Endothelial cell of umbilical vein (primary cell): ENCODE measurements at regions not wholly inside any gene's neighbourhood (a gene's known extent, or its start where the extent isn't known, plus 50 kb on each side); places are given as distances from the start of the nearest gene placed in this dataset.
A peak's percentile ranks its signal among the peaks of the same experiment; 100 is the strongest.

ENCODE experiments used
- BruUV-seq: library from RNA; stranded (reverse); fragments of 400-500 nt; replicated peaks from 2 replicates; lab custom pipeline; 2021; lab: Mats Ljungman, UMichigan
- CTCF ChIA-PET: fragments of 300-600, 350-600 bp; sonication (Branson Sonifier 250); formaldehyde crosslinking; loops from one replicate; lab custom pipeline; 2021; ENCODE audit warnings: antibody characterized with exemption, inconsistent platforms; lab: Charles Lee
- POLR2A ChIA-PET: fragments of 300-600, 350-600 bp; sonication (Branson Sonifier 250); formaldehyde crosslinking; loops from one replicate; lab custom pipeline; 2021; ENCODE audit warnings: antibody characterized with exemption, inconsistent platforms; lab: Charles Lee
- DNase-seq: peaks from one replicate; pipeline ENCODE4 v3.0.0-alpha.2; 2011; ENCODE audit warnings: low read depth, low spot score
- FAIRE-seq: peaks from 2 replicates; lab custom pipeline; 2011; peaks lifted over from hg19 to GRCh38; lab: Jason Lieb, UNC
- H2AFZ ChIP-seq: 2 replicates; pipeline ENCODE4 v1.6.0; 2012; ENCODE audit warnings: low read depth, low read length, control low read depth, inconsistent platforms
- H3K27ac ChIP-seq: 2 replicates; pipeline ENCODE4 v1.5.1; 2011; ENCODE audit warnings: low read depth, mild to moderate bottlenecking, control low read depth, low read length, moderate library complexity; ENCODE audit not compliant: insufficient read depth
- H3K27me3 ChIP-seq, 2 experiments: 2 replicates each; pipeline versions ENCODE4 v1.6.0 to v1.6.1; 2011; ENCODE audit warnings: low read length in 2 of 2, mixed read lengths in 1 of 2; ENCODE audit not compliant: control insufficient read depth in 2 of 2, insufficient read depth in 2 of 2
- H3K36me3 ChIP-seq, 2 experiments: 2 replicates in 1 of 2; 3 replicates in 1 of 2; pipeline ENCODE4 v1.5.1; 2011; ENCODE audit warnings: low read length in 2 of 2, mild to moderate bottlenecking in 1 of 2, moderate library complexity in 1 of 2; ENCODE audit not compliant: control insufficient read depth in 2 of 2, insufficient read depth in 2 of 2; ENCODE audit errors: extremely low read depth in 1 of 2
- H3K4me1 ChIP-seq: 3 replicates; pipeline ENCODE4 v1.5.1; 2011; ENCODE audit warnings: mild to moderate bottlenecking, low read length; ENCODE audit not compliant: control insufficient read depth, insufficient read depth; ENCODE audit errors: extremely low read depth
- H3K4me2 ChIP-seq: 2 replicates; pipeline ENCODE4 v1.6.1; 2011; ENCODE audit warnings: low read length, control low read depth, mixed read lengths; ENCODE audit not compliant: insufficient read depth
- H3K4me3 ChIP-seq, 3 experiments: fragments of 200-600 bp in 1 of 3; sonication (generic), shearing (Covaris generic) in 1 of 3; replicated peaks in 1 of 3; 2 replicates each; pipeline ENCODE4 v1.5.1; 2011 to 2016; ENCODE audit warnings: control low read depth in 3 of 3, low read length in 3 of 3, mild to moderate bottlenecking in 2 of 3, inconsistent platforms in 1 of 3, low read depth in 1 of 3, moderate library complexity in 1 of 3; ENCODE audit not compliant: insufficient read depth in 1 of 3
- H3K79me2 ChIP-seq: 2 replicates; pipeline ENCODE4 v1.6.0; 2012; ENCODE audit warnings: low read length, inconsistent platforms; ENCODE audit not compliant: control insufficient read depth, insufficient read depth
- H3K9ac ChIP-seq: replicated peaks from 2 replicates; pipeline ENCODE3; 2011; ENCODE audit warnings: low read length, control low read depth; ENCODE audit not compliant: insufficient read depth; ENCODE audit errors: extremely low read depth
- H3K9me1 ChIP-seq: replicated peaks from 3 replicates; pipeline ENCODE4 v1.6.0; 2011; ENCODE audit warnings: mild to moderate bottlenecking, low read length; ENCODE audit not compliant: control insufficient read depth, insufficient read depth; ENCODE audit errors: extremely low read depth
- H3K9me3 ChIP-seq: replicated peaks from 2 replicates; pipeline ENCODE4 v1.5.1; 2012; ENCODE audit warnings: low read length, inconsistent platforms; ENCODE audit not compliant: control insufficient read depth, insufficient read depth
- H4K20me1 ChIP-seq: replicated peaks from 2 replicates; pipeline ENCODE3; 2011; ENCODE audit warnings: mild to moderate bottlenecking, low read length; ENCODE audit not compliant: control insufficient read depth, insufficient read depth; ENCODE audit errors: extremely low read depth
- EZH2 ChIP-seq: IDR thresholded peaks from 2 replicates; pipeline ENCODE4 v1.6.1; 2012; ENCODE audit warnings: borderline replicate concordance, low read depth, mild to moderate bottlenecking, moderate library complexity, low read length, inconsistent platforms; ENCODE audit not compliant: severe bottlenecking
- FOS ChIP-seq: IDR thresholded peaks from 2 replicates; pipeline ENCODE4 v1.6.1; 2011; ENCODE audit warnings: mild to moderate bottlenecking, low read length, moderate library complexity, borderline replicate concordance; ENCODE audit not compliant: insufficient read depth
- GATA2 ChIP-seq: IDR thresholded peaks from 2 replicates; pipeline ENCODE4 v1.7.0; 2011; ENCODE audit warnings: low read depth, mild to moderate bottlenecking, moderate library complexity, mixed read lengths, low read length; ENCODE audit not compliant: insufficient read length, insufficient read depth
- JUN ChIP-seq: IDR thresholded peaks from 2 replicates; pipeline ENCODE4 v1.6.1; 2011; ENCODE audit warnings: borderline replicate concordance, low read depth; ENCODE audit not compliant: insufficient read length, insufficient read depth
- POLR2A ChIP-seq: IDR thresholded peaks from 2 replicates; pipeline ENCODE4 v1.6.1; 2012; ENCODE audit warnings: low read depth, mild to moderate bottlenecking, control low read depth, low read length
- POLR2AphosphoS5 ChIP-seq: IDR thresholded peaks from 2 replicates; pipeline ENCODE4 v1.6.1; 2012; ENCODE audit warnings: low read depth, mild to moderate bottlenecking, control low read depth, low read length, moderate library complexity; ENCODE audit not compliant: insufficient read depth
- dilution Hi-C: fragments of 300-500 bp; cut with MboI; formaldehyde crosslinking; loops from one replicate; pipeline ENCODE4 v1.15.0; 2019; ENCODE audit warnings: low sequenced_read_pairs; ENCODE audit not compliant: extremely low pct_ligation_motif_present
- intact Hi-C: fragments of 100-400 bp; cut with micrococcal nuclease; formaldehyde crosslinking; loops from one replicate; pipeline ENCODE4 v1.10.0; 2022
- TF ChIP-seq, protein P1 (sequence below): IDR thresholded peaks from 2 replicates; pipeline ENCODE4 v1.6.1; 2011; ENCODE audit not compliant: insufficient read depth, insufficient read length
- TF ChIP-seq, protein P2 (sequence below), 2 donors: IDR thresholded peaks; 1 replicate in 1 of 2; 2 replicates in 1 of 2; pipeline ENCODE4 v1.5.1; 2011; ENCODE audit warnings: low read length in 2 of 2, mild to moderate bottlenecking in 2 of 2, moderate library complexity in 2 of 2, control low read depth in 1 of 2, inconsistent platforms in 1 of 2, low read depth in 1 of 2; ENCODE audit not compliant: insufficient read depth in 1 of 2; ENCODE audit errors: extremely low read depth in 1 of 2

GRCh38 chr1:60562740-60563139 lies 489.2 kb upstream of the C1orf87 start:
- Histone ChIP-seq H3K4me3 (no peak overlapping the region), H2AFZ (peak overlapping the region; percentile 46), H3K79me2 (no peaks in the 10 kb centered on the region), H3K27me3 (no peaks in the 10 kb centered on the region), H3K27ac (no peak overlapping the region), H3K36me3 (no peaks in the 10 kb centered on the region), H3K9me3 (no peaks in the 10 kb centered on the region), H3K4me1 (no peaks in the 10 kb centered on the region), H3K9me1 (no peaks in the 10 kb centered on the region), H3K9ac (no peak overlapping the region), H3K4me2 (no peak overlapping the region), H4K20me1 (no peaks in the 10 kb centered on the region)
- dilution Hi-C loops (no loop called here), intact Hi-C loops (no loop called here)
- FAIRE-seq (no peak), DNase-seq (no peak)
- no peak for TF ChIP-seq FOS
- TF ChIP-seq, protein P1, sequence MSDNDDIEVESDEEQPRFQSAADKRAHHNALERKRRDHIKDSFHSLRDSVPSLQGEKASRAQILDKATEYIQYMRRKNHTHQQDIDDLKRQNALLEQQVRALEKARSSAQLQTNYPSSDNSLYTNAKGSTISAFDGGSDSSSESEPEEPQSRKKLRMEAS: no peak
- TF ChIP-seq EZH2: no peak
- no peak for TF ChIP-seq POLR2A
- no peak for TF ChIP-seq GATA2
- POLR2A ChIA-PET: no interaction called here
- BruUV-seq: no TSS peak
- CTCF ChIA-PET: interaction anchor here (1.0 to 3.2 kb wide), 3 partner anchors 11 to 281 kb away, joined by 3 to 12 read pairs (median 3); no protein-coding TSS in a partner anchor

DNA sequence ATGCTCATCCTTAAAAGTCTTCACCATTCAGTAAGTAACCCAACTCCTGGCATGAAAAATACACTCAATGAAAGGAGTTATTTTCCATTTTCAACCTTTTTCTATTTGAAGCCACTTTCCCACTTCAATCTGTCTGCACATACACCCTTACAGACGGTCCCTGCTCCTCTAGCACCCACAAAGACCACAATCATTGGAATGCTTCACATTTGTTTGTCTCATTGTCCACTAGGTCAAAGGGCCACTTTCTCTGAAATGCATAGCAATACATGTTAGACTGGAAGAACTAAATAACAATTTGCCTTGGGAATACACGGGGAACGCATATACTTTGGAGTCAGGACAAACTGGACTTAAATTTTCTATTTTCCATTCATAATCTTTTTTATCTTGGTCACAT lies 487.1 kb upstream of the C1orf87 start:
- H3K27ac ChIP-seq: no peak overlapping the region
- no peaks in the 10 kb centered on the region for H3K36me3 ChIP-seq
- H3K4me3 ChIP-seq: no peak overlapping the region
- H3K4me2 ChIP-seq: no peak overlapping the region
- H3K9me3 ChIP-seq: no peaks in the 10 kb centered on the region
- BruUV-seq: no TSS peak
- no peaks in the 10 kb centered on the region for H3K79me2 ChIP-seq
- ChIA-PET POLR2A (no interaction called here), CTCF (no interaction called here)
- dilution Hi-C loops: no loop called here
- TF ChIP-seq POLR2A (no peak), GATA2 (no peak), JUN (no peak), POLR2AphosphoS5 (no peak), EZH2 (no peak)
- TF ChIP-seq, protein P2, sequence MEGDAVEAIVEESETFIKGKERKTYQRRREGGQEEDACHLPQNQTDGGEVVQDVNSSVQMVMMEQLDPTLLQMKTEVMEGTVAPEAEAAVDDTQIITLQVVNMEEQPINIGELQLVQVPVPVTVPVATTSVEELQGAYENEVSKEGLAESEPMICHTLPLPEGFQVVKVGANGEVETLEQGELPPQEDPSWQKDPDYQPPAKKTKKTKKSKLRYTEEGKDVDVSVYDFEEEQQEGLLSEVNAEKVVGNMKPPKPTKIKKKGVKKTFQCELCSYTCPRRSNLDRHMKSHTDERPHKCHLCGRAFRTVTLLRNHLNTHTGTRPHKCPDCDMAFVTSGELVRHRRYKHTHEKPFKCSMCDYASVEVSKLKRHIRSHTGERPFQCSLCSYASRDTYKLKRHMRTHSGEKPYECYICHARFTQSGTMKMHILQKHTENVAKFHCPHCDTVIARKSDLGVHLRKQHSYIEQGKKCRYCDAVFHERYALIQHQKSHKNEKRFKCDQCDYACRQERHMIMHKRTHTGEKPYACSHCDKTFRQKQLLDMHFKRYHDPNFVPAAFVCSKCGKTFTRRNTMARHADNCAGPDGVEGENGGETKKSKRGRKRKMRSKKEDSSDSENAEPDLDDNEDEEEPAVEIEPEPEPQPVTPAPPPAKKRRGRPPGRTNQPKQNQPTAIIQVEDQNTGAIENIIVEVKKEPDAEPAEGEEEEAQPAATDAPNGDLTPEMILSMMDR (IDR thresholded peaks at IDR 0.05; ENCODE audit: extremely low read depth in 1 of 2, insufficient read depth in 1 of 2, low read depth in 1 of 2, low read length in 2 of 2): no peak
- H3K9ac ChIP-seq: no peak overlapping the region
- H3K4me1 ChIP-seq: no peaks in the 10 kb centered on the region
- no peaks in the 10 kb centered on the region for H3K27me3 ChIP-seq
- intact Hi-C loops: no loop called here
- H2AFZ ChIP-seq: no peak overlapping the region
- H4K20me1 ChIP-seq: no peaks in the 10 kb centered on the region
- FAIRE-seq (no peak), DNase-seq (no peak)
- no peaks in the 10 kb centered on the region for H3K9me1 ChIP-seq
